ENCODE measurements at regions not wholly inside any gene's neighbourhood (a gene's known extent, or its start where the extent isn't known, plus 50 kb on each side); places are given as distances from the start of the nearest gene placed in this dataset.

GRCh38 chr13:63005625-63006024 lies 1590.0 kb upstream of the PCDH20 start:
- no peak for FAIRE-seq

- no peak for FAIRE-seq
Measured at GRCh38 chr13:62997696-62998095, 1582.0 kb upstream of the PCDH20 start.

GRCh38 chr13:62997038-62997599 lies 1581.5 kb upstream of the PCDH20 start:
- no peak for FAIRE-seq

- no peak for FAIRE-seq
Measured at GRCh38 chr13:62973804-62974203, 1558.2 kb upstream of the PCDH20 start.

- FAIRE-seq, result no peak
Measured at GRCh38 chr13:62964522-62964921, 1548.9 kb upstream of the PCDH20 start.

GRCh38 chr13:62960723-62961122 lies 1545.1 kb upstream of the PCDH20 start:
- FAIRE-seq, result no peak

- no peak for FAIRE-seq
Measured at GRCh38 chr13:62933809-62934208, 1518.2 kb upstream of the PCDH20 start.

- FAIRE-seq, result no peak
Measured at GRCh38 chr13:62932256-62932883, 1516.7 kb upstream of the PCDH20 start.

- FAIRE-seq, result no peak
Measured at GRCh38 chr13:62931853-62932252, 1516.2 kb upstream of the PCDH20 start.

GRCh38 chr13:62924395-62924794 lies 1508.7 kb upstream of the PCDH20 start:
- FAIRE-seq, result no peak

GRCh38 chr13:62920159-62920558 lies 1504.5 kb upstream of the PCDH20 start:
- FAIRE-seq, result no peak

GRCh38 chr13:62919491-62919890 lies 1503.8 kb upstream of the PCDH20 start:
- no peak for FAIRE-seq

GRCh38 chr13:62910541-62911060 lies 1495.0 kb upstream of the PCDH20 start:
- FAIRE-seq, result no peak

- FAIRE-seq, result no peak
Measured at GRCh38 chr13:62908321-62908720, 1492.7 kb upstream of the PCDH20 start.

- FAIRE-seq, result no peak
Measured at GRCh38 chr13:62906896-62907295, 1491.2 kb upstream of the PCDH20 start.

- no peak for FAIRE-seq
Measured at GRCh38 chr13:62906469-62906868, 1490.8 kb upstream of the PCDH20 start.

GRCh38 chr13:62887046-62887445 lies 1471.4 kb upstream of the PCDH20 start:
- no peak for FAIRE-seq

- FAIRE-seq, result no peak
Measured at GRCh38 chr13:62879071-62879470, 1463.4 kb upstream of the PCDH20 start.

- FAIRE-seq, result no peak
Measured at GRCh38 chr13:62875118-62875640, 1459.5 kb upstream of the PCDH20 start.

- no peak for FAIRE-seq
Measured at GRCh38 chr13:62850331-62850730, 1434.7 kb upstream of the PCDH20 start.

GRCh38 chr13:62847520-62847919 lies 1431.9 kb upstream of the PCDH20 start:
- FAIRE-seq, result no peak

- FAIRE-seq, result no peak
Measured at GRCh38 chr13:62846302-62846701, 1430.7 kb upstream of the PCDH20 start.

- FAIRE-seq, result no peak
Measured at GRCh38 chr13:62839338-62839737, 1423.7 kb upstream of the PCDH20 start.

GRCh38 chr13:62838929-62839328 lies 1423.3 kb upstream of the PCDH20 start:
- FAIRE-seq, result no peak

- no peak for FAIRE-seq
Measured at GRCh38 chr13:62837895-62838294, 1422.2 kb upstream of the PCDH20 start.

Measured in colon (tissue), 2 donors.